Body of pancreas (tissue), 4 donors: ENCODE measurements at regions not wholly inside any gene's neighbourhood (a gene's known extent, or its start where the extent isn't known, plus 50 kb on each side); places are given as distances from the start of the nearest gene placed in this dataset.

Experiments
- POLR2A ChIP-seq, 3 donors: fragments of 450-650 bp; IDR thresholded peaks; one replicate each; pipeline ENCODE4 v1.6.1; 2016; ENCODE audit warnings: antibody characterized with exemption in 3 of 3, mild to moderate bottlenecking in 2 of 3
- TF ChIP-seq, protein P1 (sequence below), 7 experiments: fragments of 450-650 bp in 4 of 7; fragments of 200-600 bp in 3 of 7; sonication (generic) in 3 of 7; IDR thresholded peaks; one replicate each; pipeline ENCODE4 v1.5.1; 2016 to 2019; ENCODE audit warnings: antibody characterized with exemption in 7 of 7

DNA sequence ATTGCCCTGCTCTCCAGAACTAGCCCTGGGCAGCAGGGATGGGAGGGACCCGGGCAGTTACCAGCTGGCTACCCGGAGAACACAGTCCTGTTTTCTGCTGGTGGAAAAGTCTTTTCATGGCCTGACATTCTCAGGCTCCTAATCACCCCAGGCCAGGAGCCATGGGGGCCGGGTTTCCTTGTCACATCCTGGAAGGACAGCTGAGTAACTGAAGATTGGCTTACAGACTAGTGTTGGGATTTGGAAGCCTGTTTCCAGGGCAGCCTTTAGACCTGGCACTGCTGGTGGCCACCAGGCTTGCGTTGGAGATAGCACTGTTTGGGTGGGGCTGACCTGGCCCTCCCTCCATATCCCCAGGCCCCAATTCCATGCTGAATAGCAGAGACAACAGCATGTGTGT, 349.0 kb downstream of the CTTN start:
- TF ChIP-seq, protein P1, sequence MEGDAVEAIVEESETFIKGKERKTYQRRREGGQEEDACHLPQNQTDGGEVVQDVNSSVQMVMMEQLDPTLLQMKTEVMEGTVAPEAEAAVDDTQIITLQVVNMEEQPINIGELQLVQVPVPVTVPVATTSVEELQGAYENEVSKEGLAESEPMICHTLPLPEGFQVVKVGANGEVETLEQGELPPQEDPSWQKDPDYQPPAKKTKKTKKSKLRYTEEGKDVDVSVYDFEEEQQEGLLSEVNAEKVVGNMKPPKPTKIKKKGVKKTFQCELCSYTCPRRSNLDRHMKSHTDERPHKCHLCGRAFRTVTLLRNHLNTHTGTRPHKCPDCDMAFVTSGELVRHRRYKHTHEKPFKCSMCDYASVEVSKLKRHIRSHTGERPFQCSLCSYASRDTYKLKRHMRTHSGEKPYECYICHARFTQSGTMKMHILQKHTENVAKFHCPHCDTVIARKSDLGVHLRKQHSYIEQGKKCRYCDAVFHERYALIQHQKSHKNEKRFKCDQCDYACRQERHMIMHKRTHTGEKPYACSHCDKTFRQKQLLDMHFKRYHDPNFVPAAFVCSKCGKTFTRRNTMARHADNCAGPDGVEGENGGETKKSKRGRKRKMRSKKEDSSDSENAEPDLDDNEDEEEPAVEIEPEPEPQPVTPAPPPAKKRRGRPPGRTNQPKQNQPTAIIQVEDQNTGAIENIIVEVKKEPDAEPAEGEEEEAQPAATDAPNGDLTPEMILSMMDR (IDR thresholded peaks at IDR 0.05): no peak
- no peak for TF ChIP-seq POLR2A (IDR thresholded peaks at IDR 0.05)
